ENCODE measurements at regions not wholly inside any gene's neighbourhood (a gene's known extent, or its start where the extent isn't known, plus 50 kb on each side); places are given as distances from the start of the nearest gene placed in this dataset.

DNA sequence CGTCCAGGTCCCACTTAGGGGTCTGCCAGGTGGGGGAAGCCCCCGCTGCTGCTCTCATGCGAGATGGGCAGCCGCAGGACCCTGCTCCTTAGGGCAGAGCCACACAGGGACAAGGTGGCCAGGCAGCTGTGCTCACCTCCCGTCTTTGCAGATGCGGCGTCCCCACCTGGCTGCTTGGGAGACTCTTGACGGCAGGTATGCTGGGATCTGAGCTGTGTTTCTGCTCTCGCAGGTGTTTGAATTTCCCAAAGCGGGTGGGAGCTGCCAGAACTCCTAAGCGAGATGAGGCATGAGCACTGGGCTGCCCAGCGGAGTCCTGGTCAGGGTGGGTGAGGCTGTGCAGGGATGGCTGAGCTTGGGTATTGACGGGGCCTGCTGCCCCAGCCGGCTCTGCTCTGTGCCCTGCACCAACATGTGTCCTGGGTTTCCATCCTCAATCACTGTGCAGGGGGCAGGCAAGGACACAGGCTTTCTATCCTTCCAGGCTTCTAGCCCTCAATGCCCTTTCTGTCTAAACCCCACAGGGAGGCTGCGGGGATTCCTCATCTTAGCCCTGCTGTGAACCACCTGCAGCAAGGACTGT lies 151.4 kb downstream of the ICE1 start:
- no peak for DNase-seq

DNA sequence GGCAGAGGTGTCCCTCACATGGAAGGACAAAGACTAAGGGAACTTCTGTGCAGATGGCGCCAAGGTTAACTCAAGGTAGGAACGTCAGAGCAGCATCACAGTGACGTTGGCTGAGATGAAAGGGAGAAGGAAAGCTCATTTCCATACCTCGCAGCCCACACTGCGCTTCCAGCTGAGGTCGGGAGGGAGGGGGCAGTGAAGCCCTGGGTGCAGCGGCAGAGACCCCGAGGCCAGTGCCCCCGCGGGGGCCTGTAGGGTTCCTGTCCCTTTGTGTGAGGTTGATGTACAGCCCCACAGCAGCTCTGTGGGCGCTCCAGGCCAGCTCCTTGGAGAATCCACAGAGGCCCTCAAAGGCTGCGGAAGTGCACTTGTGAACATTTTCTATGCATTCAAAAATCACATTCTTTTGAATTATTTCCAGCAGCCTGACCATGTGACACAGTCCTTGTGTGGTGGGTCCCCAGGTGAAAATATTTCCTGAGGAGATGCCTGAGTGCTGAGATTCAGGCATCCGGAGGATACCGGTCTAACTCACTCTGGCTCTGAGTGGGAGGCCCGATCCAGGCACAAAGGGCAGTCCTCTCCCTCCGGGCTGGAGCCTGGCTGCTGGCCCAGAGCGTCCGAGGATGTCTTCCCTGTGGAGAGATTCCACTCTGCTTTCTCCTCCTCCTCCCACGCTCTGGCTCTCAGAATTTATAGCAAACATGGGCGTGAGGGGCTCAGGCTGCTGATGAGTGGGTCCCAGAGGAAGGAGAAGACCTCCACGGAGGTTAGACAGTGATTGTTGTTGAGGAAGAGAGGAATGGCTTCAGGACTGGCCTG lies 150.7 kb downstream of the ICE1 start:
- DNase-seq: no peak

- DNase-seq: no peak
These were observed 149.8 kb downstream of the ICE1 start for GRCh38 chr5:5572010-5572865.

- DNase-seq: no peak
These were observed 148.2 kb downstream of the ICE1 start for GRCh38 chr5:5570646-5571045.

- no peak for DNase-seq
These were observed 142.4 kb downstream of the ICE1 start for GRCh38 chr5:5564898-5565297.

GRCh38 chr5:5560016-5560415 lies 137.5 kb downstream of the ICE1 start:
- no peak for DNase-seq

- DNase-seq: no peak
These were observed 136.4 kb downstream of the ICE1 start for GRCh38 chr5:5558638-5559527.

GRCh38 chr5:5558102-5558501 lies 135.6 kb downstream of the ICE1 start:
- no peak for DNase-seq

DNA sequence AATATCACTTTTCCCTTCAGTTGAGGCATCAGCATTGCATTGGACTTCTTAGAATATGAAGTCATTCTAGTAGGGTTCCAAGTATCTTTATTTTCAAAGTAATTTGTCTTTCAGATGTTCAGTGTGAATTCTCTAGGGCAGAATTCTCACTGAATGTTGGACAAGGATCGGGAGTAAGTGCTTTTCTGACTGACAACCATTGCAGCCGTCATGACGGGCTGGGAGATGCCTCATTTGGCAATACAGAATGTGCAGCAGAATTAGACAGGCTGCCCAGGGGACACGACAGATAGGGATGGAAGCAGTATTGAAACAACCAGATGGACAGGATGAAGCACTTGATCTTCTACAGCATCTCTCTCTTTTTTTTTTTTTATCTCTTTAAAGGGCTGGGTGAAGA lies 129.0 kb downstream of the ICE1 start:
- DNase-seq: no peak

GRCh38 chr5:5546408-5546807 lies 123.9 kb downstream of the ICE1 start:
- DNase-seq: no peak

DNA sequence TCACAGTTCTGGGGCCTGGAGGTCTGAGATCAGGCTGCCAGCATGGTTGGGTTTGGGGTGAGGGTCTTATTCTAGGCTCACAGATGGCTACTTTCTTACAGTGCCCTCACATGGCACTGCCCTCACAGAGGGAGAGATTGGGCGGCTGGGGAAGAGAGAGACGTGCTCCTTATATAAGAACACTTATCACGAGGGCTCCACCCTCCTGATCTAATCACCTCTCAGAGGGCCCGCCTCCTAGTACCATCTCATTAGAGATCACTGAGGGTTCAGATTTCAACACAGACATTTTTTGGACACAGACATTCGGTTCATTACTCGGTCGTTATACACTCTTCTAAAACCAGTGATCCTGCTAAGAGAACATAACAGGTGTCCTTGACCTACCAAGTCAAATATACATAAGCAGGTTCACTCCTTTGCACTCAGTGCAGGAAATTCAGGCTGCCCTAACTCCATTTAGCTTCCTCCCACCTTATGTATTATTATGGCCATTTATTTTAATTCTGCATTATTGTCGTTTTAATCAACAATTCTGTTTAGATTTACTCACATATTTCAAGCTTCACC lies 121.7 kb downstream of the ICE1 start:
- peak; percentile 41 for DNase-seq

DNA sequence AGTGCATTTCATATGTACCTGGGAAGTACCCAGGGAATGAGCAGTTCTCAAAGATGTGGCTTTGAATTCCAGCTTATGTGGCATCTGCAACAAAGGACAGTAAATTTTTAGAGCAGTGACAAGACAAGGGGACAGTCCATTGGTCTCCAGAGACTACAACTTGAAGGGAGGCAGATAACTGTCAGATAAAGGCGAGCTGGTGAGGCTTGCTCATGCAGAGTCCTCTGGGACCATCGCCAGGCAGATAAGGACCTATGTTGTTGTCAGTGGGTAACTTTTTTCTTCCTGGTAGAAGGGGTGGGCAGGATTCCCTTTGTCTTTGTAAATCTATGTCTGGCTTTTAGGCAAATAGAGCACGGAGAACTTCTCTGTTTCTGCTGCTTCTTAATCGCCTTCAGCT lies 120.2 kb downstream of the ICE1 start:
- no peak for DNase-seq

DNA sequence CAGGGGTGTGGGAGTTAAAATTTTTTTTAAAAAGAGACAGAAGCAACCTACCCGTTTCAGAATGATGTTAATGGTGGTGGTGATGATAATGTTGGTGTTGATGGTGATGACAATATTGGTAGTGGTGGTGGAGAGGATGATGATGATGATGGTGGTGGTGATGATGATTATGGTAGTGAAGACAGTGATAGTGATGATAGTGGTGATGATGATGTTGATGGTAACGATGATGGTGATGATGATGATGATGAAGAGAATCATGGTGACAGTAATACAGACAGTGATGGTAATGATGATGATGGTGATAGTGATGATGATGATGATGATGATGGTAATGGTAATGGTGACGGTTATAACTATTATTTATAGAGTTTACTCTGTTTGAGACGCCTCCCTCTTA lies 117.6 kb downstream of the ICE1 start:
- no peak for DNase-seq
